ENCODE measurements at regions not wholly inside any gene's neighbourhood (a gene's known extent, or its start where the extent isn't known, plus 50 kb on each side); places are given as distances from the start of the nearest gene placed in this dataset.
"Not testable (repeated sequence)": the region's sequence is repeated elsewhere in the genome, so short reads cannot be mapped to it uniquely, and the experiment has no call there.

DNA sequence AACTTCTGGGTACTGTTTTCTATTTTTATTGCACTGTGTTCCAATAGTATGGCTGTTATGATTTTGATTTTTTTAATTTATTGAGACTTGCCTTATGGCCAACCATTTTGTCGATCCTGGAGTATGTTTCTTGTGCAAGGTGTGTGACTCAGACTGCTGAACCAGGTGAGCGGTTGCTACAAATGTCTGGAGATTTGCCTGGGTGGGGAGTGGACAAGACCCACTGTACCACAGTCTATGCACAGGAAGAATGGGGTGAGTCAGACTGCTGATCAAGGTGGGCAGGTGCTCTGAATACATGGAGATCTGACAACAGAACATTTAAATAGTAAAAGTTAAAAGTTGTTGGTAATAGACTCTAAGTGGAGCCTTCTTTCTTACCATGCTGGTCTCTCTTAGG is 609.2 kb downstream of the CSNK1G3 start:
- H3K9ac ChIP-seq (ENCODE audit: low read depth, low read length), result no peak overlapping the region
- no peaks in the 10 kb centered on the region for H3K36me3 ChIP-seq (ENCODE audit: control insufficient read depth, insufficient read depth, low read length)
- H3K27me3 ChIP-seq (ENCODE audit: control insufficient read depth, insufficient read depth, low read length), result no peaks in the 10 kb centered on the region
- H3K4me1 ChIP-seq (ENCODE audit: control insufficient read depth, insufficient read depth, low read length), result peaks cover 4% of the 10 kb centered on the region
- no peak overlapping the region for H3K4me3 ChIP-seq (ENCODE audit: low read depth, low read length)
- H3K9me3 ChIP-seq (ENCODE audit: control insufficient read depth, insufficient read depth, low read length), result no peaks in the 10 kb centered on the region

DNA sequence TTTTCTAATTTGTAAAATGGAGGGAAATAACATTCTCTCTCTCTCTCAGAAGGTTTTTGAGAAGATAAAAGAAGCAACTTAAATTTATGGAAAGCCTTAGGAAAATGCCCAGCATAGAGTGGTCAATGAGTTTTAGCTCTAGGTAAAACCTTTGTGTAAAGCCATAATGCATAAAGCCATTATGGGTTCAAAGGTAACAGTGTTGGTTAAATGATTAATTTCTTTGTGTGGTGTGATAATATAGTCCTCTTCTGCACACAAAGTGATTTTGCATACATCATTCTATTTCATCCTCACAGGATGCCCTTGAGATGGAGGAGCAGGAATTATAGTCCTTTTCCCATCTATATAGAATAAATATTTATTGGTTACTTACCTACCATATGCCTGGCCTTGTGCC is 602.9 kb downstream of the CSNK1G3 start:
- peaks cover 4% of the 10 kb centered on the region for H3K4me1 ChIP-seq (ENCODE audit: control insufficient read depth, insufficient read depth, low read length)
- H3K9ac ChIP-seq (ENCODE audit: low read depth, low read length), result no peak overlapping the region
- no peak overlapping the region for H3K4me3 ChIP-seq (ENCODE audit: low read depth, low read length)
- no peaks in the 10 kb centered on the region for H3K27me3 ChIP-seq (ENCODE audit: control insufficient read depth, insufficient read depth, low read length)
- no peaks in the 10 kb centered on the region for H3K9me3 ChIP-seq (ENCODE audit: control insufficient read depth, insufficient read depth, low read length)
- no peaks in the 10 kb centered on the region for H3K36me3 ChIP-seq (ENCODE audit: control insufficient read depth, insufficient read depth, low read length)

GRCh38 chr5:124111886-124112285 is 599.9 kb downstream of the CSNK1G3 start:
- no peak overlapping the region for H3K4me3 ChIP-seq (ENCODE audit: low read depth, low read length)
- no peaks in the 10 kb centered on the region for H3K9me3 ChIP-seq (ENCODE audit: control insufficient read depth, insufficient read depth, low read length)
- no peaks in the 10 kb centered on the region for H3K36me3 ChIP-seq (ENCODE audit: control insufficient read depth, insufficient read depth, low read length)
- no peaks in the 10 kb centered on the region for H3K27me3 ChIP-seq (ENCODE audit: control insufficient read depth, insufficient read depth, low read length)
- peaks cover 4% of the 10 kb centered on the region for H3K4me1 ChIP-seq (ENCODE audit: control insufficient read depth, insufficient read depth, low read length)
- H3K9ac ChIP-seq (ENCODE audit: low read depth, low read length), result no peak overlapping the region

- H3K9ac ChIP-seq (ENCODE audit: low read depth, low read length), result no peak overlapping the region
- H3K4me3 ChIP-seq (ENCODE audit: low read depth, low read length), result no peak overlapping the region
- no peaks in the 10 kb centered on the region for H3K4me1 ChIP-seq (ENCODE audit: control insufficient read depth, insufficient read depth, low read length)
- H3K27me3 ChIP-seq (ENCODE audit: control insufficient read depth, insufficient read depth, low read length), result no peaks in the 10 kb centered on the region
- H3K36me3 ChIP-seq (ENCODE audit: control insufficient read depth, insufficient read depth, low read length), result no peaks in the 10 kb centered on the region
- H3K9me3 ChIP-seq (ENCODE audit: control insufficient read depth, insufficient read depth, low read length), result no peaks in the 10 kb centered on the region
Observed at GRCh38 chr5:124110942-124111341, 599.0 kb downstream of the CSNK1G3 start.

GRCh38 chr5:124105326-124105725 is 593.3 kb downstream of the CSNK1G3 start:
- H3K36me3 ChIP-seq (ENCODE audit: control insufficient read depth, insufficient read depth, low read length), result no peaks in the 10 kb centered on the region
- H3K9me3 ChIP-seq (ENCODE audit: control insufficient read depth, insufficient read depth, low read length), result no peaks in the 10 kb centered on the region
- no peak overlapping the region for H3K9ac ChIP-seq (ENCODE audit: low read depth, low read length)
- no peaks in the 10 kb centered on the region for H3K4me1 ChIP-seq (ENCODE audit: control insufficient read depth, insufficient read depth, low read length)
- H3K27me3 ChIP-seq (ENCODE audit: control insufficient read depth, insufficient read depth, low read length), result no peaks in the 10 kb centered on the region
- no peak overlapping the region for H3K4me3 ChIP-seq (ENCODE audit: low read depth, low read length)

DNA sequence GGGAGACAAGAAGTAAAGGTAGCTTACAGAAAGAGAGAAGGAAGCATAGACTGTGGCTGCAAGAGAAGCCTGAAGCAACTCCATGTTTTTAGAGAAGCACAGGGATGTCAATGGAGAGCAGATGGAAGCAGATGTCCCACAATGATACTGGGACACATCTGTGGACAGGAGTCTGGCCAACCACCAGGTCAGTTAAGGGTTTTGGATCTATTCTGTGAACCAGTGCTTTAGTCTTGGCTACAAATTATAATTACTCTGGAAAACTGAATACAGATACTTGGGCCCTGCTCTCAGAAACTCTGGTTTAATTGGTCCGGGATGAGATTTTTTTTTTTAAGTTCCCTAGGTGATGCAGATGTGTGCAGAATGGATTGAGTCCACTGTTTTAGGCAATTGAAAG is 592.8 kb downstream of the CSNK1G3 start:
- Histone ChIP-seq H3K4me3 (ENCODE audit: low read depth, low read length) (no peak overlapping the region), H3K9me3 (ENCODE audit: control insufficient read depth, insufficient read depth, low read length) (no peaks in the 10 kb centered on the region), H3K4me1 (ENCODE audit: control insufficient read depth, insufficient read depth, low read length) (no peaks in the 10 kb centered on the region), H3K9ac (ENCODE audit: low read depth, low read length) (no peak overlapping the region), H3K36me3 (ENCODE audit: control insufficient read depth, insufficient read depth, low read length) (no peaks in the 10 kb centered on the region), H3K27me3 (ENCODE audit: control insufficient read depth, insufficient read depth, low read length) (no peaks in the 10 kb centered on the region)

GRCh38 chr5:124104344-124104743 is 592.4 kb downstream of the CSNK1G3 start:
- H3K4me3 ChIP-seq (ENCODE audit: low read depth, low read length), result no peak overlapping the region
- no peaks in the 10 kb centered on the region for H3K4me1 ChIP-seq (ENCODE audit: control insufficient read depth, insufficient read depth, low read length)
- H3K36me3 ChIP-seq (ENCODE audit: control insufficient read depth, insufficient read depth, low read length), result no peaks in the 10 kb centered on the region
- no peaks in the 10 kb centered on the region for H3K27me3 ChIP-seq (ENCODE audit: control insufficient read depth, insufficient read depth, low read length)
- no peak overlapping the region for H3K9ac ChIP-seq (ENCODE audit: low read depth, low read length)
- no peaks in the 10 kb centered on the region for H3K9me3 ChIP-seq (ENCODE audit: control insufficient read depth, insufficient read depth, low read length)

GRCh38 chr5:124103671-124104070 is 591.7 kb downstream of the CSNK1G3 start:
- H3K36me3 ChIP-seq (ENCODE audit: control insufficient read depth, insufficient read depth, low read length), result no peaks in the 10 kb centered on the region
- no peaks in the 10 kb centered on the region for H3K4me1 ChIP-seq (ENCODE audit: control insufficient read depth, insufficient read depth, low read length)
- no peaks in the 10 kb centered on the region for H3K27me3 ChIP-seq (ENCODE audit: control insufficient read depth, insufficient read depth, low read length)
- H3K9me3 ChIP-seq (ENCODE audit: control insufficient read depth, insufficient read depth, low read length), result no peaks in the 10 kb centered on the region
- no peak overlapping the region for H3K9ac ChIP-seq (ENCODE audit: low read depth, low read length)
- H3K4me3 ChIP-seq (ENCODE audit: low read depth, low read length), result no peak overlapping the region

DNA sequence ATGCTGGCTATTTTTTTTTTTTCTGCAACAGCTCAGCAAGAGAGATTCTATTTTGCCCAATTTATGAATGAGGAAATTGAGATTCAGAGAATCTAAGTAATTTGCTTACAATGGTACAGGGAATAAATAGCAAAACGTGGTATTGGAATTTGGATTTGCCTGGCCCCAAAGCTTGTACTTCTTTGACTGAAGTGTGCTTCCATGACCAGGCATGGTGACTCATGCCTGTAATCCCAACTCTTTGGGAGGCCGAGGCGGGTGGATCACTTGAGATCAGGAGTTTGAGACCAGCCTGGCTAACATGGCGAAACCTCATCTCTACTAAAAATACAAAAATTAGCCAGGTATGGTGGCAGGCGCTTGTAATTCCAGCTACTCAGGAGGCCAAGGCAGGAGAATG is 591.1 kb downstream of the CSNK1G3 start:
- H3K9me3 ChIP-seq (ENCODE audit: control insufficient read depth, insufficient read depth, low read length); H3K4me1 ChIP-seq (ENCODE audit: control insufficient read depth, insufficient read depth, low read length); H3K36me3 ChIP-seq (ENCODE audit: control insufficient read depth, insufficient read depth, low read length); H3K9ac ChIP-seq (ENCODE audit: low read depth, low read length); H3K27me3 ChIP-seq (ENCODE audit: control insufficient read depth, insufficient read depth, low read length); H3K4me3 ChIP-seq (ENCODE audit: low read depth, low read length): not testable (repeated sequence)

GRCh38 chr5:124102486-124102885 is 590.5 kb downstream of the CSNK1G3 start:
- H3K27me3 ChIP-seq (ENCODE audit: control insufficient read depth, insufficient read depth, low read length), result no peaks in the 10 kb centered on the region
- H3K9me3 ChIP-seq (ENCODE audit: control insufficient read depth, insufficient read depth, low read length), result no peaks in the 10 kb centered on the region
- no peaks in the 10 kb centered on the region for H3K36me3 ChIP-seq (ENCODE audit: control insufficient read depth, insufficient read depth, low read length)
- no peak overlapping the region for H3K9ac ChIP-seq (ENCODE audit: low read depth, low read length)
- no peaks in the 10 kb centered on the region for H3K4me1 ChIP-seq (ENCODE audit: control insufficient read depth, insufficient read depth, low read length)
- no peak overlapping the region for H3K4me3 ChIP-seq (ENCODE audit: low read depth, low read length)

DNA sequence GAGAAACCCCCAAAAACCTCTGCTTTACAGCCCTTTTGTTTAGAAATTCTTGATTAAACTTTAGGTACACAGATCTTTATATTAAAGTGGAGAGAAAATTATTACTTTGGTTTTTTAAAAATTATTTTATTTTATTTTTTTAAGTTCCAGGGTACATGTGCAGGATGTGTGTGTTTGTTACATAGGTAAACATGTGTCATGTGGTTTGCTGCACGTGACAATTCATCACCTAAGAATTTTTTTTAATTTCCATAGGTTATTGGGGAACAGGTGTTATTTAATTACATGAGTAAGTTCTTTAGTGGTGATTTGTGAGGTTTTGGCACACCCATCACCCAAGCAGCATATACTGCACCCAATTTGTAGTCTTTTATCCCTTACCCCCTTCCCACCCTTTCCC is 581.7 kb downstream of the CSNK1G3 start:
- H3K4me1 ChIP-seq (ENCODE audit: control insufficient read depth, insufficient read depth, low read length), result peaks cover 4% of the 10 kb centered on the region
- no peaks in the 10 kb centered on the region for H3K27me3 ChIP-seq (ENCODE audit: control insufficient read depth, insufficient read depth, low read length)
- H3K36me3 ChIP-seq (ENCODE audit: control insufficient read depth, insufficient read depth, low read length), result no peaks in the 10 kb centered on the region
- no peak overlapping the region for H3K4me3 ChIP-seq (ENCODE audit: low read depth, low read length)
- no peak overlapping the region for H3K9ac ChIP-seq (ENCODE audit: low read depth, low read length)
- no peaks in the 10 kb centered on the region for H3K9me3 ChIP-seq (ENCODE audit: control insufficient read depth, insufficient read depth, low read length)

- Histone ChIP-seq H3K4me1 (ENCODE audit: control insufficient read depth, insufficient read depth, low read length) (peaks cover 18% of the 10 kb centered on the region), H3K36me3 (ENCODE audit: control insufficient read depth, insufficient read depth, low read length) (no peaks in the 10 kb centered on the region)
Observed at GRCh38 chr5:124090115-124090514, 578.1 kb downstream of the CSNK1G3 start.

GRCh38 chr5:124089578-124089977 is 577.6 kb downstream of the CSNK1G3 start:
- Histone ChIP-seq H3K36me3 (ENCODE audit: control insufficient read depth, insufficient read depth, low read length) (no peaks in the 10 kb centered on the region), H3K9me3 (ENCODE audit: control insufficient read depth, insufficient read depth, low read length) (no peaks in the 10 kb centered on the region), H3K9ac (ENCODE audit: low read depth, low read length) (no peak overlapping the region), H3K27me3 (ENCODE audit: control insufficient read depth, insufficient read depth, low read length) (no peaks in the 10 kb centered on the region), H3K4me1 (ENCODE audit: control insufficient read depth, insufficient read depth, low read length) (peaks cover 18% of the 10 kb centered on the region), H3K4me3 (ENCODE audit: low read depth, low read length) (no peak overlapping the region)

More at GRCh38 chr5:124090115-124090514, 578.1 kb downstream of the CSNK1G3 start:
- Histone ChIP-seq H3K9ac (ENCODE audit: low read depth, low read length) (no peak overlapping the region), H3K27me3 (ENCODE audit: control insufficient read depth, insufficient read depth, low read length) (no peaks in the 10 kb centered on the region), H3K4me3 (ENCODE audit: low read depth, low read length) (no peak overlapping the region), H3K9me3 (ENCODE audit: control insufficient read depth, insufficient read depth, low read length) (no peaks in the 10 kb centered on the region)

Data from iPS-15b (cell line).